ENCODE measurements at regions not wholly inside any gene's neighbourhood (a gene's known extent, or its start where the extent isn't known, plus 50 kb on each side); places are given as distances from the start of the nearest gene placed in this dataset.

GRCh38 chr5:22928821-22929482 is 75.8 kb upstream of the CDH12 start:
- WGBS, 3 donors: 31 to 66% (median 41%) methylated on average over 1 of the region's 1 CpG
- no peak for DNase-seq
- no peak for TF ChIP-seq CTCF (IDR thresholded peaks at IDR 0.05)
- no peak for TF ChIP-seq EP300 (IDR thresholded peaks at IDR 0.05)
- TF ChIP-seq POLR2A (IDR thresholded peaks at IDR 0.05): no peak
- Histone ChIP-seq H3K4me1 (ENCODE audit: insufficient read depth) (no peaks in the 10 kb centered on the region), H3K36me3 (no peaks in the 10 kb centered on the region), H3K27me3 (no peaks in the 10 kb centered on the region), H3K9me3 (no peaks in the 10 kb centered on the region), H3K27ac (no peak overlapping the region), H3K4me3 (no peak overlapping the region)
- intact Hi-C loops (cut with DNase I): no loop called here

GRCh38 chr5:22926574-22926973 is 73.4 kb upstream of the CDH12 start:
- no peaks in the 10 kb centered on the region for H3K4me1 ChIP-seq (ENCODE audit: insufficient read depth)
- H3K27me3 ChIP-seq: no peaks in the 10 kb centered on the region
- H3K27ac ChIP-seq: no peak overlapping the region
- no peak overlapping the region for H3K4me3 ChIP-seq
- TF ChIP-seq POLR2A (IDR thresholded peaks at IDR 0.05): no peak
- no peak for TF ChIP-seq CTCF (IDR thresholded peaks at IDR 0.05)
- TF ChIP-seq EP300 (IDR thresholded peaks at IDR 0.05): no peak
- WGBS, 3 donors: 48 to 57% (median 54%) methylated on average over 1 of the region's 1 CpG
- H3K36me3 ChIP-seq: no peaks in the 10 kb centered on the region
- intact Hi-C loops (cut with DNase I): no loop called here
- DNase-seq: no peak
- no peaks in the 10 kb centered on the region for H3K9me3 ChIP-seq

GRCh38 chr5:22918511-22918910 is 65.4 kb upstream of the CDH12 start:
- TF ChIP-seq CTCF (IDR thresholded peaks at IDR 0.05) (no peak), POLR2A (IDR thresholded peaks at IDR 0.05) (no peak)
- Histone ChIP-seq H3K4me1 (ENCODE audit: insufficient read depth) (no peaks in the 10 kb centered on the region), H3K4me3 (no peak overlapping the region), H3K9me3 (no peaks in the 10 kb centered on the region), H3K36me3 (no peaks in the 10 kb centered on the region), H3K27ac (no peak overlapping the region), H3K27me3 (no peaks in the 10 kb centered on the region)
- no peak for DNase-seq
- 51 to 73% (median 72%) methylated on average over 4 of the region's 4 CpGs for WGBS, 3 donors
- intact Hi-C loops (cut with DNase I): no loop called here

GRCh38 chr5:22916393-22916792 is 63.2 kb upstream of the CDH12 start:
- WGBS, 3 donors: 52 to 68% (median 62%) methylated on average over 1 of the region's 1 CpG

More at GRCh38 chr5:22916393-22916792, 63.2 kb upstream of the CDH12 start:
- Histone ChIP-seq H3K4me1 (ENCODE audit: insufficient read depth) (no peaks in the 10 kb centered on the region), H3K4me3 (no peak overlapping the region), H3K27me3 (no peaks in the 10 kb centered on the region), H3K27ac (no peak overlapping the region), H3K9me3 (no peaks in the 10 kb centered on the region), H3K36me3 (no peaks in the 10 kb centered on the region)
- intact Hi-C loops (cut with DNase I): no loop called here
- TF ChIP-seq CTCF (IDR thresholded peaks at IDR 0.05): no peak
- no peak for TF ChIP-seq EP300 (IDR thresholded peaks at IDR 0.05)
- no peak for TF ChIP-seq POLR2A (IDR thresholded peaks at IDR 0.05)
- no peak for DNase-seq

Data from ovary (tissue), 7 donors.